HCT116 (cell line): ENCODE measurements at regions not wholly inside any gene's neighbourhood (a gene's known extent, or its start where the extent isn't known, plus 50 kb on each side); places are given as distances from the start of the nearest gene placed in this dataset.

Experiments used
- ATAC-seq: fragments of 200-7000 bp; cut with Tn5 transposase; 2 replicates; pipeline ENCODE4 v1.9.1; 2020; ENCODE audit warnings: mild to moderate bottlenecking, moderate library complexity
- BruUV-seq: library from RNA; stranded (reverse); fragments of 400-500 nt; replicated peaks from 2 replicates; lab custom pipeline; 2021; lab: Mats Ljungman, UMichigan
- CTCF ChIA-PET: fragments of 300-600 bp; sonication (Branson Sonifier 250); formaldehyde crosslinking; loops from one replicate; lab custom pipeline; 2021; ENCODE audit warnings: antibody characterized with exemption; lab: Charles Lee
- POLR2A ChIA-PET: fragments of 300-600, 350-600 bp; sonication (Branson Sonifier 250); formaldehyde crosslinking; loops from one replicate; lab custom pipeline; 2021; ENCODE audit warnings: antibody characterized with exemption; lab: Charles Lee
- RAD21 ChIA-PET, 2 experiments: fragments of 300-600 bp; sonication (Branson Sonifier 250); formaldehyde crosslinking; loops; one replicate each; lab custom pipeline; 2023; ENCODE audit warnings: low total read pairs in 2 of 2; ENCODE audit not compliant: uncharacterized antibody in 2 of 2, unreplicated experiment in 2 of 2, low non-redundant PET in 1 of 2; lab: Charles Lee
- DNase-seq: peaks from one replicate; pipeline ENCODE4 v3.0.0-alpha.2; 2010; ENCODE audit warnings: low read depth, low spot score
- H2AFZ ChIP-seq: fragments of 200-600 bp; shearing (Covaris generic), sonication (generic); 2 replicates; pipeline ENCODE4 v1.6.1; 2017; ENCODE audit warnings: low read depth, mixed run types, mixed read lengths, antibody characterized with exemption, low read length; ENCODE audit not compliant: poor library complexity, severe bottlenecking
- H3K27ac ChIP-seq: 2 replicates; pipeline ENCODE4 v1.5.1; 2012; ENCODE audit warnings: low read depth, low read length
- H3K27me3 ChIP-seq: fragments of 200-600 bp; sonication (generic); 2 replicates; pipeline ENCODE4 v1.6.1; 2016; ENCODE audit warnings: mixed run types, low read length, mixed read lengths; ENCODE audit not compliant: insufficient read depth
- H3K36me3 ChIP-seq, 2 experiments: fragments of 200-500 bp in 1 of 2; fragments of 200-600 bp in 1 of 2; sonication (Bioruptor generic) in 1 of 2; sonication (generic) in 1 of 2; 2 replicates each; pipeline versions ENCODE4 v1.5.1 to v1.6.1; 2014 to 2016; ENCODE audit warnings: low read length in 2 of 2, inconsistent platforms in 1 of 2, mixed read lengths in 1 of 2, mixed run types in 1 of 2; ENCODE audit not compliant: insufficient read depth in 2 of 2, control insufficient read depth in 1 of 2
- H3K4me1 ChIP-seq, 2 experiments: fragments of 200-600 bp in 1 of 2; sonication (generic) in 1 of 2; 2 replicates each; pipeline versions ENCODE4 v1.5.1 to v1.6.1; 2012 to 2017; ENCODE audit warnings: low read length in 2 of 2, inconsistent platforms in 1 of 2, mild to moderate bottlenecking in 1 of 2, mixed read lengths in 1 of 2, mixed run types in 1 of 2, moderate library complexity in 1 of 2; ENCODE audit not compliant: insufficient read depth in 2 of 2, control insufficient read depth in 1 of 2
- H3K4me2 ChIP-seq: fragments of 200-600 bp; sonication (generic); 2 replicates; pipeline ENCODE4 v1.6.1; 2017; ENCODE audit warnings: mixed run types, low read length, mixed read lengths
- H3K4me3 ChIP-seq, 2 experiments: fragments of 200-600 bp in 1 of 2; sonication (generic) in 1 of 2; replicated peaks in 1 of 2; 2 replicates each; pipeline ENCODE4 v1.5.1; 2011 to 2016; ENCODE audit warnings: low read length in 2 of 2, control low read depth in 1 of 2, low read depth in 1 of 2, mild to moderate bottlenecking in 1 of 2, mixed read lengths in 1 of 2, mixed run types in 1 of 2
- H3K79me2 ChIP-seq: fragments of 200-600 bp; sonication (generic); 2 replicates; pipeline ENCODE4 v1.6.1; 2017; ENCODE audit warnings: mild to moderate bottlenecking, mixed run types, low read length, moderate library complexity, mixed read lengths; ENCODE audit not compliant: insufficient read depth
- H3K9ac ChIP-seq: fragments of 200-600 bp; sonication (generic); 2 replicates; pipeline ENCODE4 v1.6.1; 2016; ENCODE audit warnings: low read length, mixed read lengths
- H3K9me2 ChIP-seq: fragments of 200-600 bp; sonication (generic), shearing (Covaris generic); 2 replicates; pipeline ENCODE4 v1.6.1; 2017; ENCODE audit warnings: mixed run types, mild to moderate bottlenecking, moderate library complexity; ENCODE audit not compliant: insufficient read depth
- H3K9me3 ChIP-seq, 2 experiments: fragments of 200-500 bp in 1 of 2; fragments of 200-600 bp in 1 of 2; sonication (Bioruptor generic) in 1 of 2; sonication (generic) in 1 of 2; 2 replicates each; pipeline ENCODE4 v1.6.1; 2014 to 2017; ENCODE audit warnings: low read length in 2 of 2, mixed read lengths in 2 of 2, inconsistent platforms in 1 of 2, low read depth in 1 of 2, mild to moderate bottlenecking in 1 of 2, mixed run types in 1 of 2, moderate library complexity in 1 of 2; ENCODE audit not compliant: control insufficient read depth in 1 of 2, insufficient read depth in 1 of 2
- H4K20me1 ChIP-seq: fragments of 200-600 bp; sonication (generic), shearing (Covaris generic); 2 replicates; pipeline ENCODE4 v1.6.1; 2017; ENCODE audit warnings: mixed run types, mild to moderate bottlenecking, moderate library complexity; ENCODE audit not compliant: insufficient read depth
- ATF3 ChIP-seq: IDR thresholded peaks from 2 replicates; pipeline ENCODE4 v1.6.1; 2012
- EGR1 ChIP-seq: IDR thresholded peaks from 2 replicates; pipeline ENCODE4 v1.6.1; 2012; ENCODE audit warnings: low read depth
- FOSL1 ChIP-seq: IDR thresholded peaks from 2 replicates; pipeline ENCODE4 v1.6.1; 2012; ENCODE audit warnings: low read depth
- JUND ChIP-seq: IDR thresholded peaks from 2 replicates; pipeline ENCODE4 v1.6.1; 2012
- RAD21 ChIP-seq: IDR thresholded peaks from 2 replicates; pipeline ENCODE4 v1.6.1; 2012; ENCODE audit warnings: low read depth, mild to moderate bottlenecking
- REST ChIP-seq: IDR thresholded peaks from 2 replicates; pipeline ENCODE4 v1.6.1; 2012; ENCODE audit warnings: low read depth
- SIN3A ChIP-seq: IDR thresholded peaks from 2 replicates; pipeline ENCODE4 v1.6.1; 2012; ENCODE audit warnings: low read depth
- ZBTB33 ChIP-seq: IDR thresholded peaks from 2 replicates; pipeline ENCODE4 v1.6.1; 2011; ENCODE audit warnings: mild to moderate bottlenecking, low read length, moderate library complexity; ENCODE audit not compliant: insufficient replicate concordance; ENCODE audit errors: extremely low read depth
- ZFX ChIP-seq: fragments of 450-650 bp; IDR thresholded peaks from 2 replicates; pipeline ENCODE4 v1.6.1; 2017
- ZNF274 ChIP-seq: fragments of 200-500 bp; sonication (Bioruptor generic); IDR thresholded peaks from 2 replicates; pipeline ENCODE4 v1.6.1; 2014; ENCODE audit warnings: mild to moderate bottlenecking, low read depth, low read length, inconsistent platforms
- intact Hi-C: fragments of 100-400 bp; cut with micrococcal nuclease; formaldehyde crosslinking; loops from 2 replicates; pipeline ENCODE4 v1.10.0; 2022

- ChIA-PET POLR2A (no interaction called here), CTCF (no interaction called here), RAD21 (no interaction called here)
- Histone ChIP-seq H3K27ac (no peak overlapping the region), H3K79me2 (no peaks in the 10 kb centered on the region), H4K20me1 (no peaks in the 10 kb centered on the region), H3K4me3 (no peak overlapping the region), H3K27me3 (no peaks in the 10 kb centered on the region), H3K4me1 (no peaks in the 10 kb centered on the region), H3K9me2 (no peaks in the 10 kb centered on the region), H3K4me2 (no peak overlapping the region), H3K9ac (no peak overlapping the region), H2AFZ (no peak overlapping the region), H3K36me3 (no peaks in the 10 kb centered on the region), H3K9me3 (no peaks in the 10 kb centered on the region)
- intact Hi-C loops, result no loop called here
- TF ChIP-seq JUND (no peak), ZFX (no peak), SIN3A (no peak), EGR1 (no peak), ATF3 (no peak), RAD21 (no peak), ZNF274 (no peak), REST (no peak), FOSL1 (no peak), ZBTB33 (no peak)
- BruUV-seq, result no TSS peak
- DNase-seq, result no peak
- ATAC-seq, result no peak
Measured at GRCh38 chr1:199608414-199608813, 419.1 kb upstream of the NR5A2 start.
